Calu3 (cell line): ENCODE measurements at regions not wholly inside any gene's neighbourhood (a gene's known extent, or its start where the extent isn't known, plus 50 kb on each side); places are given as distances from the start of the nearest gene placed in this dataset.

Experiments used
- BruUV-seq: library from RNA; stranded (reverse); fragments of 400-500 nt; replicated peaks from 2 replicates; lab custom pipeline; 2021; lab: Mats Ljungman, UMichigan
- CTCF ChIA-PET: fragments of 300-600 bp; sonication (Branson Sonifier 250); formaldehyde crosslinking; loops from one replicate; lab custom pipeline; 2022; ENCODE audit warnings: antibody characterized with exemption; lab: Charles Lee
- DNase-seq: peaks from one replicate; pipeline ENCODE4 v3.0.0; 2022
- H3K27ac Mint-ChIP-seq: one replicate; pipeline ENCODE4 v1.8.0; 2022; ENCODE audit warnings: mixed read lengths; ENCODE audit not compliant: unreplicated experiment
- H3K27me3 Mint-ChIP-seq: one replicate; pipeline ENCODE4 v1.8.0; 2022; ENCODE audit warnings: mixed read lengths; ENCODE audit not compliant: unreplicated experiment
- H3K36me3 Mint-ChIP-seq: one replicate; pipeline ENCODE4 v1.8.0; 2022; ENCODE audit warnings: mild to moderate bottlenecking, moderate library complexity, mixed read lengths; ENCODE audit not compliant: insufficient read depth, unreplicated experiment
- H3K4me1 Mint-ChIP-seq: one replicate; pipeline ENCODE4 v1.8.0; 2022; ENCODE audit warnings: mild to moderate bottlenecking, low read depth, mixed read lengths; ENCODE audit not compliant: unreplicated experiment
- H3K4me3 Mint-ChIP-seq: one replicate; pipeline ENCODE4 v1.8.0; 2022; ENCODE audit warnings: mild to moderate bottlenecking, low read depth, moderate library complexity, mixed read lengths; ENCODE audit not compliant: unreplicated experiment
- H3K9me3 Mint-ChIP-seq: one replicate; pipeline ENCODE4 v1.8.0; 2022; ENCODE audit warnings: low read depth, mixed read lengths; ENCODE audit not compliant: unreplicated experiment
- intact Hi-C: fragments of 100-400 bp; cut with micrococcal nuclease; formaldehyde crosslinking; loops from one replicate; pipeline ENCODE4 v1.10.0; 2022; ENCODE audit not compliant: unreplicated experiment
- TF ChIP-seq, protein P1 (sequence below): fragments of 200-600 bp; IDR thresholded peaks from one replicate; pipeline ENCODE4 v1.8.0; 2022; ENCODE audit warnings: antibody characterized with exemption; ENCODE audit not compliant: unreplicated experiment

DNA sequence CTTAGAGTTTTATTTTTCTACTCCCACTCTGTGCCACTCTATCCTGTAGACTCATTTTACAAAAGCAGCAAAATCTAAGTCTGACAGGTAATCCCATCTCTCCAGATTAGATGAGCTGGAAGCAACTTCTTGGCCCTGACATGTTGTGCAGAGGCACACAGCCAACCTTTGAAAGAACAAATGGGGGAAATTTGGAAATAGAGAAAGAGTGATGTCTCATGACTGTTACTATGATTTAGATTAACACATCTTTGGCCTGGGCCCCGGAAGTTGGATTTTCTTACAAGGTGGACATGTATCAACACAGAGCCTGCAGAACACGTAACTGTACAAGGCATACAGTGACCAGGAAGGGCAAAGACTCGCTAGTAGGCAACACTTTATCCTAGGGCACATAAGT, 227.7 kb downstream of the MYLK4 start:
- intact Hi-C loops: no loop called here
- BruUV-seq: no TSS peak
- TF ChIP-seq, protein P1, sequence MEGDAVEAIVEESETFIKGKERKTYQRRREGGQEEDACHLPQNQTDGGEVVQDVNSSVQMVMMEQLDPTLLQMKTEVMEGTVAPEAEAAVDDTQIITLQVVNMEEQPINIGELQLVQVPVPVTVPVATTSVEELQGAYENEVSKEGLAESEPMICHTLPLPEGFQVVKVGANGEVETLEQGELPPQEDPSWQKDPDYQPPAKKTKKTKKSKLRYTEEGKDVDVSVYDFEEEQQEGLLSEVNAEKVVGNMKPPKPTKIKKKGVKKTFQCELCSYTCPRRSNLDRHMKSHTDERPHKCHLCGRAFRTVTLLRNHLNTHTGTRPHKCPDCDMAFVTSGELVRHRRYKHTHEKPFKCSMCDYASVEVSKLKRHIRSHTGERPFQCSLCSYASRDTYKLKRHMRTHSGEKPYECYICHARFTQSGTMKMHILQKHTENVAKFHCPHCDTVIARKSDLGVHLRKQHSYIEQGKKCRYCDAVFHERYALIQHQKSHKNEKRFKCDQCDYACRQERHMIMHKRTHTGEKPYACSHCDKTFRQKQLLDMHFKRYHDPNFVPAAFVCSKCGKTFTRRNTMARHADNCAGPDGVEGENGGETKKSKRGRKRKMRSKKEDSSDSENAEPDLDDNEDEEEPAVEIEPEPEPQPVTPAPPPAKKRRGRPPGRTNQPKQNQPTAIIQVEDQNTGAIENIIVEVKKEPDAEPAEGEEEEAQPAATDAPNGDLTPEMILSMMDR: no peak
- H3K27me3 Mint-ChIP-seq: no peaks in the 10 kb centered on the region
- peak overlapping the region; percentile 53 for H3K27ac Mint-ChIP-seq
- H3K9me3 Mint-ChIP-seq: peaks cover 6% of the 10 kb centered on the region
- peaks cover 10% of the 10 kb centered on the region for H3K4me1 Mint-ChIP-seq
- no peaks in the 10 kb centered on the region for H3K36me3 Mint-ChIP-seq
- CTCF ChIA-PET: no interaction called here
- H3K4me3 Mint-ChIP-seq: no peak overlapping the region
- no peak for DNase-seq

GRCh38 chr6:2522521-2522920, 228.2 kb downstream of the MYLK4 start:
- TF ChIP-seq, protein P1: no peak
- CTCF ChIA-PET: no interaction called here
- no TSS peak for BruUV-seq
- Mint-ChIP-seq H3K36me3 (no peaks in the 10 kb centered on the region), H3K9me3 (peaks cover 6% of the 10 kb centered on the region), H3K27ac (peak overlapping the region; percentile 53), H3K27me3 (no peaks in the 10 kb centered on the region), H3K4me3 (no peak overlapping the region), H3K4me1 (peaks cover 10% of the 10 kb centered on the region)
- no peak for DNase-seq
- intact Hi-C loops: no loop called here

DNA sequence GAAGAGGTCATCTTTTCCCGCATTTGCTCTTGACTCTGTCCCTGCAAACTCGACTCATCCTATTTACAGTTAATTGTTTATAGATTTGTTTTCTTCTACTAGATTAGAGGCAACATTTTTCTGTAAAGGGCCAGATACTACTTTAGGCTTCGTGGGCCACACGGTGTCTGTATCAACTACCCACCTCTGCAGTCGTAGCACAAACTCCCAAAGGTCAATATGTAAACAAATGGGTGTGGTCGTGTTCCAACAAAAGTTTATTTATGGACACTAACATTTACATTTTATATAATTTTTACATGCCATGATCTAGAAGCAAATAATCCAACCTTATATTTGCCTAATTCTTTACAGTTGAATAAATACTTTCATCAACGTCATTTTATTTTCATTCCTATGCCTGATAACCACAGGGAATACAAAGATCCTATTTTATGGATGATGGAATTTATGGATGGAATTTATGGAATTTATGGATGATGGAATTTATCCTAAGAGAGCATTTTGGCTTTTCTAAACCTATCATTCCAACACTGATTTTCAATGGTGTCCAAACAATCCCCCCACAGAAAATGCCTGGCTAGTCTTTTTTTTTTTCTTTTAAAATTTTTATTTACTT, 232.8 kb downstream of the MYLK4 start:
- CTCF ChIA-PET: no interaction called here

DNA sequence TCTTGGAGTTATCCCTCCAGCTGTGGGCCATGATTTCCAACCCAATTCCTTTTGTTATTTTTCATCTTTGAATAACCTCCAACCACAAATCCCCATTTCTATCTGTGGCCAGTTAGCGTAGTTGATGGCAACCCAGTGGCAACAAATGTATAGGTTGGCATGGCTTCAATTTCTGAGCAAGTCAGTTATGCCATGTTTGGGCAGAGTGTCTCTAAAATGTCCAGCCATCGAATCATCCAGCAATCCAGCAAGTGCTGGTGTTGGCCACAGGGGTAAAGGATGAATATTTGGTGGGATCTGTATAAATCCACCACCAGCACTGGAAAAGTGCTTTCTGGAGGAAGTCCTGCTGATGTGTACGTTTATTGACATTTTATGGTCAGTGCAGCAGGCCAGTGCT, 233.3 kb downstream of the MYLK4 start:
- CTCF ChIA-PET: no interaction called here
- no peak overlapping the region for H3K4me3 Mint-ChIP-seq
- no peaks in the 10 kb centered on the region for H3K27me3 Mint-ChIP-seq
- H3K27ac Mint-ChIP-seq: no peak overlapping the region
- TF ChIP-seq, protein P1: no peak
- no TSS peak for BruUV-seq
- intact Hi-C loops: no loop called here
- peaks cover 16% of the 10 kb centered on the region for H3K4me1 Mint-ChIP-seq
- H3K9me3 Mint-ChIP-seq: no peaks in the 10 kb centered on the region
- no peak for DNase-seq
- H3K36me3 Mint-ChIP-seq: no peaks in the 10 kb centered on the region

More for the DNA sequence above, 232.8 kb downstream of the MYLK4 start:
- Mint-ChIP-seq H3K4me3 (no peak overlapping the region), H3K27me3 (no peaks in the 10 kb centered on the region), H3K9me3 (peaks cover 3% of the 10 kb centered on the region), H3K4me1 (peaks cover 21% of the 10 kb centered on the region), H3K36me3 (no peaks in the 10 kb centered on the region), H3K27ac (no peak overlapping the region)
- BruUV-seq: no TSS peak
- intact Hi-C loops: no loop called here
- TF ChIP-seq, protein P1: no peak
- no peak for DNase-seq
